GM19023 (cell line): ENCODE measurements at regions not wholly inside any gene's neighbourhood (a gene's known extent, or its start where the extent isn't known, plus 50 kb on each side); places are given as distances from the start of the nearest gene placed in this dataset.

Experiments used
- ATAC-seq: cut with Tn5 transposase; IDR thresholded peaks from one replicate; pipeline ENCODE4 v1.9.1; 2021; ENCODE audit warnings: mild to moderate bottlenecking, moderate library complexity; ENCODE audit not compliant: unreplicated experiment

- no peak for ATAC-seq
Observed at GRCh38 chr3:6142707-6143106, 718.2 kb upstream of the GRM7 start.

- ATAC-seq = no peak
Observed at GRCh38 chr3:6147883-6148282, 713.0 kb upstream of the GRM7 start.

DNA sequence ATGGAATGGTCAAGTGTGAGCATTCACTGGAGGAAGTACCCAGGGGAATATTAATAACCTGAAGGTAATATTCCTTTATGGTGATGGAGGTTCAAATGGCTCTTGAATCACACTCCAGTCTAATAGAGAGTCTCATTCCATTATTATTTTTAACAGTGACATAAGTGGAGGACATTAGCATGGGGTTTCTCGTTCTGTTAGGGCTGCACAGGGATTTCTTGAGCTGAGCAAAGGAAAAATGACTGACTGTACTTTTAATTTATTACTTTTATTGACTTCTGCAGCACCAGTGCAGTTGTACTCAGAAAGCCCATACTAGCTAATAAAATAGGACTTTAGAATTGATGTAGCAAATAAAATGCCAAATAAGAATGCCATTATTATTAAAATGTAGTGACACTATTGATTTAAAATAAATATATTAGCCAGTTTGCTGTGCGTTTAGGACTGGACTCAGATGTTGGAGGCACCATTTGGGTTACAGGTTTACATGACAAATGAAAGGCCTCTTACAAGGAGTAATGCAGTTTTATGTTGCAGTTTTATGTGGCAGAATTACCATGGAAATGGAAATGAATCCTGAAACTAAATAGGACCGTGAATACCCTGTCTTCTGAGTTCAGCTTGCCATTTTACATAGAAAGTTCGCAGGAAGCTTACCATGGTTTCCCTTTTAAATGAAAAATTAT lies 705.1 kb upstream of the GRM7 start:
- no peak for ATAC-seq

DNA sequence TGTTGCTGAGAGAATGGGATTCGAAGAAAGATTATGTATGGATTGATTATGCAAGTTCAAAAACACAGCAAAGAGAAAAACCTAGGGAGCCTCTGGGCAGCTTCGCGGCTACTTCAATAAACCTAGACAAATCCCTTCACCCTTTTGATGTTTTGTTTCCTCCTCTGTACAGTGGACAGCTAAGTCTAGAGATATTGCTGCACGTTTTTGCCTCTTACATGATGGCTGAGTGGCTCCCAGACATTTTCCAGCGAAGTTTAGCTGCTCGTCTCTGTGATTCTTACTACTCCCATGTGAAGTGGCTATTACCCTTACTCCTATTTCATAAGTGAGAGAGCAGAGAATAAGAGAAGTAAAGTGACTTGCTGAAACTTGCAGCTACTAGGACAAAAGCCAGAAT lies 695.0 kb upstream of the GRM7 start:
- no peak for ATAC-seq

GRCh38 chr3:6168256-6168655 lies 692.7 kb upstream of the GRM7 start:
- ATAC-seq = no peak

- ATAC-seq = no peak
Observed at GRCh38 chr3:6172871-6173642, 687.9 kb upstream of the GRM7 start.

- no peak for ATAC-seq
Observed at GRCh38 chr3:6177417-6177816, 683.5 kb upstream of the GRM7 start.

DNA sequence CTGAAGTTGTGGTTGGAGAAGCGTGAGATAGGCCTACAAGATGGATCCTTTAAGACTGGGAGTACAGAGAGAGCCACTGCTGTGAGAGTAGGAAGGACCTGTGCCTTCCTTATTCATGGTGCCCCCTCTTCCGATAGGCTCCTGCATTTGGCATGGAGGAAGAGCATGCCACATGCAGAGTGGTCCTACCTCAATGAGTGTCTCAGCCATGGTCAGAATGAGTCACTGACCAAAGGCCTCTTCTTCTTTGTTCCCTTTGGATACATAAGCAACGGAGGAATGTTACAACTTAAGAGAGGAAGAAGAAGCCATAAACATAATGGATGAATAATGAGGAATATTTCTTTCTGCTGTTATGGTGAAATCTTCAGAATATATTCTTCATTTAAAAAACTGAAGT lies 681.2 kb upstream of the GRM7 start:
- no peak for ATAC-seq

DNA sequence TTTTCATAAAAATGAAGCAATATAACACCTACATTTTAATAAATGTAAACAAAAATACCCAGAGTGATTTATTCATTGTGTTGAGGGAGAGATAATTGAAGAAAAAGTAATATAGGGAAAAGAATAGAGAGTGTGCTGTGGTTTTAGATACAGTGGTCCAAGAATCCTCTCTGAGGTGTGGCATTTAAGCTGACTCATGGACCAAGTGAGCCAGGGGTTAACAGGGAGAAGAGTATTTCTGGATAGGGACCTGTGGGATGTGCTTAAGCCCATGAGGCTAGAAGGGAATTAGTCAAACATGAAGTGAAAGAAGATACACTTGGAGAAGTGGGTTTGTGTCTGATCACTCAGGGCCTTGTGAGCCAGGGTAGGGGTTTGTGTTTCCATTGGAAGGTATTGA lies 680.7 kb upstream of the GRM7 start:
- no peak for ATAC-seq

- ATAC-seq = no peak
Observed at GRCh38 chr3:6182476-6182875, 678.4 kb upstream of the GRM7 start.

DNA sequence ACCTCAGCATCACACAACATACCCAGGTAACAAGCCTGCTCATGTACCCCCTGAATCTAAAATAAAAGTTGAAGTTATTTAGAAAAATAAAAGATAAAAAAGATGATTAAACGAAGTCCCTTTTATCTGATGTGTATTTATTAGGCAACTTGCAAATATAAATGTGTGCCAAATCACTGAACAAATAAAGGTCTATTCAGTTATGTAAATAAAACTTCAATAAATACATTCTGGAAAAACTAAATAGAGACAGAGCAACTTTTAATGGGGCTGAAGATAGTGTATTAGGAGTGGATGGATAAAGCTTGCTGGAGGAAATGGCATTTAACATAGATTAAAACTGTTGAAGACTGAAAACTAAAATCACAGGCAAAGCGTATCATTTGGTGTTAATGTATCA lies 678.0 kb upstream of the GRM7 start:
- ATAC-seq = no peak

- no peak for ATAC-seq
Observed at GRCh38 chr3:6189384-6189783, 671.5 kb upstream of the GRM7 start.

DNA sequence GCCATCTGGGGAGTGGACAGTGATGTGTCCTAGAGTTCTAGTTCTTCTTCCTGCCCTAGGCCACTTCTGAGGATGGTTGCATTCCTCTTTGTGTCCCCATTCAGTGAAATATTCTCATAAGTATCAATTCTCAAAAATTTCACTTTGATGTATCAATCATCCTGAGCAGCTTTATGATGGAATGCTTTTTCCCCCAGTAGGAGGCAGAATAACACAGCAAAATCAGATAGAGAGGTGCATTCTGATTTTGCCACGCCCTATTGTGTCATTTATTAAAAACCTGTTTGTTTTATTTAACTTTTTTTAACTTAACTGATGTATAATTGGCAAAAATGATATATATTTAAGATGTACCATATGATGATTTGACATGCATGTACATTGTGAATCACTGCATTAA lies 656.0 kb upstream of the GRM7 start:
- no peak for ATAC-seq

- ATAC-seq = no peak
Observed at GRCh38 chr3:6216135-6217026, 644.5 kb upstream of the GRM7 start.

GRCh38 chr3:6220447-6220846 lies 640.5 kb upstream of the GRM7 start:
- ATAC-seq = no peak

GRCh38 chr3:6222069-6222468 lies 638.8 kb upstream of the GRM7 start:
- ATAC-seq = no peak

- ATAC-seq = no peak
Observed at GRCh38 chr3:6223572-6223971, 637.3 kb upstream of the GRM7 start.

- no peak for ATAC-seq
Observed at GRCh38 chr3:6228958-6229683, 631.8 kb upstream of the GRM7 start.

DNA sequence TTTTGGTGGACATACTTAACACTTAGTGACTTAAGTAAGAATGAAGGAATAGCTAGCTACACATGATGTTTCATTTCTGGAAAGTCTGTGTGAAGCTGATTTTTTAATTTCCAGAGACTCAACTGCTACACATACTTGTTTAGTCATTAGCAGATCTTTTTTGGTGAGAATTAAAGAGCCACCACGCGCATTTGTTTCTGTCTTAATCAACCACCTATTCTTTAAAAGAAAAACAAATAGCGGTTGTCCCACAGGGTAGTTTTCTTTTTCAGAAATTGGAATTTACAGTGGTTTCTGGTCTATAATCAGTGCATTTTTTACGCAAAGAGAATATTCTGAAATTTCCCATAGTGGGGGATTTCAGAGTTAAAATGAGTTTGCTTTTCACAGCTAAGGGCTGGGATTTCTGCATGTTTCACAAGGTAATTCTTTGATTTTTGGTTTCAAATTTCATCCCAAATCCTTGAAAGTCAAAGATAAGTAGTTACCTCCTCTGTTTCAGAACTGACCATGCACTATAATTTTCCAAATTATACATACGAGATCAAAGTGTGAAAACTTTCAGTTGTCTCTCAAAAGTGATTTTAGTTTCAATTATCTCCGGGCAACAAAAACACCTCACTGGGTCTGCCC lies 631.0 kb upstream of the GRM7 start:
- ATAC-seq = peak; percentile 69

DNA sequence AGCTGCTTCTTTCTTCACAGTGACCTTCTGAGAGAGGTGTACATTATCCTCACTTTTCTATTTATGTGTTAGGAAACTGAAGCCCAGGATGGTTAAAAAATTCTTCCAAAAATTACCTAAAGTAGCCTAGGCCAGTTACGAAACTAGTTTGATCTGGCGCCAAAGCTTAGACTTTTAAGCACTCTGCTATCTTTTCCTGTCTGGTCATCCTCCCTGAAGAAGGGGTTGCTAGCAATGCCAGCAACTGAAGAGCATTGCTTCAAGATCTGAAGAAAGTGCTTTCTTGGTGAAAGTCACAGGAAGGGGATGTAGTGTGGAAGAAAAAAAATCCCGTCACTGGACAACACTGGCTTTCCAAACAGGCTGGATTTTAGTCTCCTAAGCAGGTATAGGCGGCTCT lies 618.8 kb upstream of the GRM7 start:
- ATAC-seq = no peak

DNA sequence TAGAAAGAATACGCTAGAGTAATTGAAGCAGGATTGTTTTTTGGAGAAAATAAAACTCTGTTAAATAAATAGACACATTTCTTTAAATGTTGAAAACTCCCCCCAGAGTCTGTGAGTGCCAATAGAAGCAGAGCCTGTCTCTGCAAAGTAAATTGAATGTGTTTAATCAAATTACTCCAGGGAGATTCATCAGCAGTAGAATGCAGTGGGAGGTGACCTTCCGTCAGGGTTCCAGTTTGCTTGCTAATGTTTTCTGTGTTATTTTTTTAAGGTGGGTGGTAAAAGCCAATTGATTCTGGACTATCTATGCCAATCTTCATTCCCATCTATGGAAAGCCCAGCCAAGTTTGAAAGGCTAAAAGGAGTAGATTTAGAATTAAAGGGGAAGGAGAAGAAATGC lies 612.4 kb upstream of the GRM7 start:
- no peak for ATAC-seq
